Endothelial cell of umbilical vein (primary cell): ENCODE measurements at regions not wholly inside any gene's neighbourhood (a gene's known extent, or its start where the extent isn't known, plus 50 kb on each side); places are given as distances from the start of the nearest gene placed in this dataset.

Experiments
- BruUV-seq: library from RNA; stranded (reverse); fragments of 400-500 nt; replicated peaks from 2 replicates; lab custom pipeline; 2021; lab: Mats Ljungman, UMichigan
- CTCF ChIA-PET: fragments of 300-600, 350-600 bp; sonication (Branson Sonifier 250); formaldehyde crosslinking; loops from one replicate; lab custom pipeline; 2021; ENCODE audit warnings: antibody characterized with exemption, inconsistent platforms; lab: Charles Lee
- POLR2A ChIA-PET: fragments of 300-600, 350-600 bp; sonication (Branson Sonifier 250); formaldehyde crosslinking; loops from one replicate; lab custom pipeline; 2021; ENCODE audit warnings: antibody characterized with exemption, inconsistent platforms; lab: Charles Lee
- DNase-seq: peaks from one replicate; pipeline ENCODE4 v3.0.0-alpha.2; 2011; ENCODE audit warnings: low read depth, low spot score
- FAIRE-seq: peaks from 2 replicates; lab custom pipeline; 2011; peaks lifted over from hg19 to GRCh38; lab: Jason Lieb, UNC
- H2AFZ ChIP-seq: 2 replicates; pipeline ENCODE4 v1.6.0; 2012; ENCODE audit warnings: low read depth, low read length, control low read depth, inconsistent platforms
- H3K27ac ChIP-seq: 2 replicates; pipeline ENCODE4 v1.5.1; 2011; ENCODE audit warnings: low read depth, mild to moderate bottlenecking, control low read depth, low read length, moderate library complexity; ENCODE audit not compliant: insufficient read depth
- H3K27me3 ChIP-seq, 2 experiments: 2 replicates each; pipeline versions ENCODE4 v1.6.0 to v1.6.1; 2011; ENCODE audit warnings: low read length in 2 of 2, mixed read lengths in 1 of 2; ENCODE audit not compliant: control insufficient read depth in 2 of 2, insufficient read depth in 2 of 2
- H3K36me3 ChIP-seq, 2 experiments: 2 replicates in 1 of 2; 3 replicates in 1 of 2; pipeline ENCODE4 v1.5.1; 2011; ENCODE audit warnings: low read length in 2 of 2, mild to moderate bottlenecking in 1 of 2, moderate library complexity in 1 of 2; ENCODE audit not compliant: control insufficient read depth in 2 of 2, insufficient read depth in 2 of 2; ENCODE audit errors: extremely low read depth in 1 of 2
- H3K4me1 ChIP-seq: 3 replicates; pipeline ENCODE4 v1.5.1; 2011; ENCODE audit warnings: mild to moderate bottlenecking, low read length; ENCODE audit not compliant: control insufficient read depth, insufficient read depth; ENCODE audit errors: extremely low read depth
- H3K4me2 ChIP-seq: 2 replicates; pipeline ENCODE4 v1.6.1; 2011; ENCODE audit warnings: low read length, control low read depth, mixed read lengths; ENCODE audit not compliant: insufficient read depth
- H3K4me3 ChIP-seq, 3 experiments: fragments of 200-600 bp in 1 of 3; sonication (generic), shearing (Covaris generic) in 1 of 3; replicated peaks in 1 of 3; 2 replicates each; pipeline ENCODE4 v1.5.1; 2011 to 2016; ENCODE audit warnings: control low read depth in 3 of 3, low read length in 3 of 3, mild to moderate bottlenecking in 2 of 3, inconsistent platforms in 1 of 3, low read depth in 1 of 3, moderate library complexity in 1 of 3; ENCODE audit not compliant: insufficient read depth in 1 of 3
- H3K79me2 ChIP-seq: 2 replicates; pipeline ENCODE4 v1.6.0; 2012; ENCODE audit warnings: low read length, inconsistent platforms; ENCODE audit not compliant: control insufficient read depth, insufficient read depth
- H3K9ac ChIP-seq: replicated peaks from 2 replicates; pipeline ENCODE3; 2011; ENCODE audit warnings: low read length, control low read depth; ENCODE audit not compliant: insufficient read depth; ENCODE audit errors: extremely low read depth
- H3K9me1 ChIP-seq: replicated peaks from 3 replicates; pipeline ENCODE4 v1.6.0; 2011; ENCODE audit warnings: mild to moderate bottlenecking, low read length; ENCODE audit not compliant: control insufficient read depth, insufficient read depth; ENCODE audit errors: extremely low read depth
- H3K9me3 ChIP-seq: replicated peaks from 2 replicates; pipeline ENCODE4 v1.5.1; 2012; ENCODE audit warnings: low read length, inconsistent platforms; ENCODE audit not compliant: control insufficient read depth, insufficient read depth
- H4K20me1 ChIP-seq: replicated peaks from 2 replicates; pipeline ENCODE3; 2011; ENCODE audit warnings: mild to moderate bottlenecking, low read length; ENCODE audit not compliant: control insufficient read depth, insufficient read depth; ENCODE audit errors: extremely low read depth
- CTCF ChIP-seq, 2 donors: IDR thresholded peaks; 1 replicate in 1 of 2; 2 replicates in 1 of 2; pipeline ENCODE4 v1.5.1; 2011; ENCODE audit warnings: low read length in 2 of 2, mild to moderate bottlenecking in 2 of 2, moderate library complexity in 2 of 2, control low read depth in 1 of 2, inconsistent platforms in 1 of 2, low read depth in 1 of 2; ENCODE audit not compliant: insufficient read depth in 1 of 2; ENCODE audit errors: extremely low read depth in 1 of 2
- EZH2 ChIP-seq: IDR thresholded peaks from 2 replicates; pipeline ENCODE4 v1.6.1; 2012; ENCODE audit warnings: borderline replicate concordance, low read depth, mild to moderate bottlenecking, moderate library complexity, low read length, inconsistent platforms; ENCODE audit not compliant: severe bottlenecking
- FOS ChIP-seq: IDR thresholded peaks from 2 replicates; pipeline ENCODE4 v1.6.1; 2011; ENCODE audit warnings: mild to moderate bottlenecking, low read length, moderate library complexity, borderline replicate concordance; ENCODE audit not compliant: insufficient read depth
- GATA2 ChIP-seq: IDR thresholded peaks from 2 replicates; pipeline ENCODE4 v1.7.0; 2011; ENCODE audit warnings: low read depth, mild to moderate bottlenecking, moderate library complexity, mixed read lengths, low read length; ENCODE audit not compliant: insufficient read length, insufficient read depth
- JUN ChIP-seq: IDR thresholded peaks from 2 replicates; pipeline ENCODE4 v1.6.1; 2011; ENCODE audit warnings: borderline replicate concordance, low read depth; ENCODE audit not compliant: insufficient read length, insufficient read depth
- MAX ChIP-seq: IDR thresholded peaks from 2 replicates; pipeline ENCODE4 v1.6.1; 2011; ENCODE audit not compliant: insufficient read depth, insufficient read length
- MYC ChIP-seq: IDR thresholded peaks from one replicate; pipeline ENCODE4 v1.6.1; 2011; ENCODE audit warnings: mild to moderate bottlenecking, low read depth, low read length
- POLR2A ChIP-seq: IDR thresholded peaks from 2 replicates; pipeline ENCODE4 v1.6.1; 2012; ENCODE audit warnings: low read depth, mild to moderate bottlenecking, control low read depth, low read length
- POLR2AphosphoS5 ChIP-seq: IDR thresholded peaks from 2 replicates; pipeline ENCODE4 v1.6.1; 2012; ENCODE audit warnings: low read depth, mild to moderate bottlenecking, control low read depth, low read length, moderate library complexity; ENCODE audit not compliant: insufficient read depth
- dilution Hi-C: fragments of 300-500 bp; cut with MboI; formaldehyde crosslinking; loops from one replicate; pipeline ENCODE4 v1.15.0; 2019; ENCODE audit warnings: low sequenced_read_pairs; ENCODE audit not compliant: extremely low pct_ligation_motif_present
- intact Hi-C: fragments of 100-400 bp; cut with micrococcal nuclease; formaldehyde crosslinking; loops from one replicate; pipeline ENCODE4 v1.10.0; 2022

GRCh38 chr12:33834672-33835071, 187.6 kb upstream of the ALG10 start:
- H3K9me1 ChIP-seq = no peaks in the 10 kb centered on the region
- no peak overlapping the region for H3K27ac ChIP-seq
- H2AFZ ChIP-seq = no peak overlapping the region
- intact Hi-C loops = no loop called here
- H3K9ac ChIP-seq = no peak overlapping the region
- no peak overlapping the region for H3K4me3 ChIP-seq
- no peaks in the 10 kb centered on the region for H3K27me3 ChIP-seq
- DNase-seq (no peak), FAIRE-seq (no peak)
- no peaks in the 10 kb centered on the region for H4K20me1 ChIP-seq
- TF ChIP-seq MYC = no peak
- TF ChIP-seq EZH2 = no peak
- dilution Hi-C loops = no loop called here
- CTCF ChIA-PET = no interaction called here
- no peaks in the 10 kb centered on the region for H3K36me3 ChIP-seq
- H3K9me3 ChIP-seq = peaks cover 3% of the 10 kb centered on the region
- BruUV-seq = no TSS peak
- no peak overlapping the region for H3K4me2 ChIP-seq
- POLR2A ChIA-PET = interaction anchor here (0.6 kb wide), 1 partner anchor 448 kb away, joined by 3 read pairs; no protein-coding TSS in a partner anchor
- no peaks in the 10 kb centered on the region for H3K4me1 ChIP-seq
- no peaks in the 10 kb centered on the region for H3K79me2 ChIP-seq

GRCh38 chr12:33876618-33877017, 145.7 kb upstream of the ALG10 start:
- no TSS peak for BruUV-seq
- H3K4me1 ChIP-seq = no peaks in the 10 kb centered on the region
- no peak overlapping the region for H3K4me3 ChIP-seq
- POLR2A ChIA-PET = no interaction called here
- dilution Hi-C loops (no loop called here), intact Hi-C loops (no loop called here)
- no peaks in the 10 kb centered on the region for H3K79me2 ChIP-seq
- H3K36me3 ChIP-seq = no peaks in the 10 kb centered on the region
- DNase-seq = no peak
- H4K20me1 ChIP-seq = no peaks in the 10 kb centered on the region
- no peak for TF ChIP-seq GATA2
- no peak for TF ChIP-seq EZH2
- TF ChIP-seq MYC = no peak
- no peak for TF ChIP-seq POLR2A
- TF ChIP-seq MAX = no peak
- no peak for TF ChIP-seq FOS
- TF ChIP-seq JUN = no peak
- TF ChIP-seq POLR2AphosphoS5 = no peak
- no peak for TF ChIP-seq CTCF (IDR thresholded peaks at IDR 0.05; ENCODE audit: extremely low read depth in 1 of 2, insufficient read depth in 1 of 2, low read depth in 1 of 2, low read length in 2 of 2)
- no peaks in the 10 kb centered on the region for H3K27me3 ChIP-seq
- no peak overlapping the region for H2AFZ ChIP-seq
- H3K9me3 ChIP-seq = peaks cover 1% of the 10 kb centered on the region
- CTCF ChIA-PET = no interaction called here
- no peak overlapping the region for H3K4me2 ChIP-seq
- H3K27ac ChIP-seq = no peak overlapping the region
- no peak for FAIRE-seq
- no peak overlapping the region for H3K9ac ChIP-seq
- H3K9me1 ChIP-seq = no peaks in the 10 kb centered on the region
